Stimulated activated CD4-positive, alpha-beta T cell treated with anti-CD3 and anti-CD28 coated beads, TNF-alpha, amount 100 ng/mL, for 1 hour (primary cell): ENCODE measurements at regions not wholly inside any gene's neighbourhood (a gene's known extent, or its start where the extent isn't known, plus 50 kb on each side); places are given as distances from the start of the nearest gene placed in this dataset.

ENCODE experiments used
- DNase-seq, 3 donors: peaks; one replicate each; pipeline ENCODE4 v3.0.0-alpha.2; 2020; ENCODE audit warnings: low read depth in 3 of 3, low spot score in 1 of 3

- no peak for DNase-seq
Observed at GRCh38 chr13:74045583-74045982, 88.6 kb downstream of the KLF12 start.

- no peak for DNase-seq
Observed at GRCh38 chr13:74043237-74043636, 91.0 kb downstream of the KLF12 start.

DNA sequence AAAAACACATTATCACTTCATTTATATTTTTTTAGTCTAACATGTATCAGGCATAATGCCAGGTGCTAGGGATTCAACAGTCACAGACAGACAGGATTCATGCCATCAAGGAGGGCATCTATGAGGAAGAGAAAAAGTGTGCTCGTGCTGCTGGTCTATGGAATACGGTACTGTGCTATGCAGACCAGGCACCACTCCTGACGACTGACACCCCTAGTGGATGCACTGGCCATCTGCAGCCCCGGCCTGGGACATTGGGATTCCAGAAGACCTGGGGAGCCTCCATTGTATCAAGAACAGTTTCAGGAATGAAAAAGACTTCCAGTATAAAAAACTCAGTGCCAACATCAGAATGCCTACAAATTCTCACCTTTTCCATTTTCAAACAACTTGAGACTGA lies 94.0 kb downstream of the KLF12 start:
- DNase-seq: no peak

- DNase-seq: no peak
Observed at GRCh38 chr13:74039667-74040066, 94.5 kb downstream of the KLF12 start.

GRCh38 chr13:74039154-74039553 lies 95.0 kb downstream of the KLF12 start:
- DNase-seq: no peak

GRCh38 chr13:74037762-74038161 lies 96.4 kb downstream of the KLF12 start:
- no peak for DNase-seq

DNA sequence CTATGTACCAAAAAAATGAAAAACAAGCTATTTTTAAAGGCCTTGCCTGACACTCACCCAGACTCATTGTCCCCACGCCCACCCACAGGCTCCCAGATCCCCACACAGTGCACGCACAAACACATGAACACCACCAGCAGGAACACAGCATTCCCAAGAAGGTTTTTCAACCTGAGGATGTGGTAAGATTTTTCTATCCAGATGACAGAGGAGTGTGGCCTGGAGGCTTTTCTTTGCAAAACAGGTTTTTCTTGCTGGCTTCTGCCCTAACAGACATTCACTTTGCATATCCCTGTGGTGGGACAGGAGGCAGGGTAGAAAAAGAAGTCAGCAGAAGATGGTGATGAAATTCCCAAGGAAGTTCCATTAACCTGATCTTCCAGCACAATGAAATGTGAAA lies 97.8 kb downstream of the KLF12 start:
- no peak for DNase-seq

- no peak for DNase-seq
Observed at GRCh38 chr13:74035896-74036295, 98.3 kb downstream of the KLF12 start.

DNA sequence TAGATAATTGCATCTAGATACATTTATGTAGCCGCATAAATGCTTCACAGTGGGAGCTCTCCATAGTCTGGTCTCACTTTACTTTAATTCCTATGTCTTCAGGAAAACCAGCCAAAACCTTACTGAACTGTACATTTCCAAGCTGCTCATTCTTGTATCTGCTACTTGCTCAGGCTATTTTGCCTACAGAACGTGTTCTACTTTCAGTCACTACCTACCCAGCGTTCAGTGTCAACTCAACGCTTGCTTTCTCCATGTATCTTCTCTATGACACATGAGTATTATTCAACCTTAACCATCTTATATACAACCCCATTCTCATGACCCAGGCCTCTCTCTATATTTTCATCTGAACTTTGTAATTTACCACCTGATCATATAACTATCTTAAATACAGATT lies 101.9 kb downstream of the KLF12 start:
- DNase-seq: no peak

- DNase-seq: no peak
Observed at GRCh38 chr13:74027161-74027779, 106.9 kb downstream of the KLF12 start.

- peak; percentile 24 to 48 (median 34) for DNase-seq
Observed at GRCh38 chr13:74026753-74027152, 107.5 kb downstream of the KLF12 start.

DNA sequence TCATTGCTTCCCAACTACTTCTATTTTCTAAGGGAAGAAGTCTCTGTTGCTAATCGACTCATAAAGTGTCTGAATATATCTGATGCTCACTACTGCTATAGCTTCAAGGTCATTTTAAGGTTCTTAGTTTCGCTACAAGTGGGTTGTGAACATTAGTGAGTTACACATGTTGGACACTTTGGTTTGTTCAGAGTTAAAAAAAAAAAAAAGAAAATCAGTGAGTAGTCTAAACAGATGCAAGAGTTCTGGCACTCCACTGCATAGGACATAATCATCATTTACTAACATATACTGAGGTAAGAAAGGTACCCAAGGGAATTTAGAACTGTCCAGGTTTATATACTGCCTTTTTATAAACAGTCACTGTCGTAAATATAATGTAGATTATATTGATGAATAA lies 108.8 kb downstream of the KLF12 start:
- DNase-seq: no peak

GRCh38 chr13:74024856-74025255 lies 109.3 kb downstream of the KLF12 start:
- no peak for DNase-seq

GRCh38 chr13:74024314-74024713 lies 109.9 kb downstream of the KLF12 start:
- no peak for DNase-seq

DNA sequence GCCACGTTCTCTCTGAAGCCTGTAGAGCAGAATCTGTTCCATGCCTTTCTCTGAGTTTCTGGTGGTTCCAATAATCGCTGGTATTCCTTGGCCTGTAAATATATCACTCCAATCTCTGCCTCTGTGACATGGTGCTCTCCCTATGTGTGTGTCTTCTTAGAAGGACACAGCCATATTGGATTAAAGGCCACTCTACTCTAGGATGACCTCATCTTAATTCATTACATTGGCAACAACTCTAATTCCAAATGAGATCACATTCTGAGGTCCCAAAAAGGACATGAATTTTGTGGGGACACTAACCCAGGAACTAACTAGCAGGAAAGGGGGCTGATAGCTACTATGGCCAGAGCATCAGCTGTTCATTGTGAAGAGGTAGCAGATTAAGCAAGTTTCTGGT lies 110.7 kb downstream of the KLF12 start:
- DNase-seq: no peak

DNA sequence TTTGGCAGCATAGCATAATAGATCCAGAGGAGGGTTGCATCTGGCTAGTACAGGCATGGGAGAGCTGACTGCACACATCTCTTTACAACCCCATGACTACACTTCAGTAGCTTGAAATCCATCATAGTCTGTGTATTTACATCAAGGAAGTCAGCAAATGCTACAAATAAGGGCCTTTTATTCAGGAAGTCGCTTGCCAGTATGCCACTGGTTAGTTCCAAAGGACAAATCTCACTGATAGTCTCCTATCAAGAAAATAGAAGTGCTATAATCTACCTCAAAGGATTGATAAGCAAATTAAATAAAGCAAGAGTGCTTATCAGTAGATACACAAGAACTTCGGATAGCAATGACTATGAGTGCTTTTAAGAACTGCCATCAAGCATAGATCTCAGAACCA lies 112.7 kb downstream of the KLF12 start:
- no peak for DNase-seq

- DNase-seq: no peak
Observed at GRCh38 chr13:74018062-74018431, 116.2 kb downstream of the KLF12 start.

DNA sequence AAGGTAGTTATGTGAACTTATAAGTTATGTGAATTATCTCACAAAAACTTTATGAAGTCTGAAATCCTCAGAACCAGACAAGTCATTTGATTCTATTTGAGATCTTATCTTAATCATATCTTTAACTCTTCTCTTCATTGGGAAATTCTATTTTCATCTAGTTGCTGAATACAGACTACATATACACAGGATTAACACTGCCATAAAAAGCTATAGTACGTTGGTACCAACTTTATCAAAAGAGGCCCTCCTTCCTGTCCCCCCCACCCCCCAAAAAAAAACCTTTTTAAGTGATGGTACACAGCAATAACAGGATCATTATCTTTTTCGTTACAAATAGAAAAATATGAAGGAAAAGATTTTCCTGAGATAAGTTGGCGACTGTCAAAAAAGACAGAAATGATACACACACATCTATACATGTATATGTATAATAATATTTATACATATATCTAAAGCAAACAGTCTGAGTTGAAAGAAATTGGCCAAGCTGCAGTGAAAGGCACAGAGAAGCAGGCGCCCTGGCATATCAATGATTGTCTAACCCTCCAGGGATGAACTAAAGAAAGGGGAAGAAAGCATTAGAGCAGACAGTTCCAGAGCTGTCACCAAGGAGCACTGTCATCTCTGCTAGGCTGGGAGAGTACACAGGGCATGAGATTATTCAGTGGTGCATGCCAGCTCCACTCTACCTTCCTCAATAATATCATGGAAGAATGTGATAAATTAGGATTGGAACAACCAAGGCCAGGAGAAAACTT lies 116.7 kb downstream of the KLF12 start:
- no peak for DNase-seq

DNA sequence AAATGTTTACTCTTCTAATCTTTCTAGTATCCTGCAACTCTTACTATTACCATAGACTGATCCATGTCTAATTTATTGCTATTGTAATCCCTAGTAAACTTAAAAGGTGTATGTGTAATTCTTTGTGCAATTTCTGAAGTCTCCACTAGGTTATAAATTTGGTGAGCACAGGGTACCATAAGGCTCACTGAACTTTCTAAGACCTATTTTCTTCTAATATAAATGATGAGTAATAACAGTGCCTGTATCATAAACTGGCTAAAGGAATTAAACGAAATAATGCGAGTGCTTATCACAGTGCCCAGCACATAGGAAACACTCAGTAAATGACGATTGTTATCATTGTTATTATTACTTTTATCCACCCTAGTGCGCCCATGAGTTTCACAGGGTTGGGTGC lies 119.1 kb downstream of the KLF12 start:
- DNase-seq: no peak

DNA sequence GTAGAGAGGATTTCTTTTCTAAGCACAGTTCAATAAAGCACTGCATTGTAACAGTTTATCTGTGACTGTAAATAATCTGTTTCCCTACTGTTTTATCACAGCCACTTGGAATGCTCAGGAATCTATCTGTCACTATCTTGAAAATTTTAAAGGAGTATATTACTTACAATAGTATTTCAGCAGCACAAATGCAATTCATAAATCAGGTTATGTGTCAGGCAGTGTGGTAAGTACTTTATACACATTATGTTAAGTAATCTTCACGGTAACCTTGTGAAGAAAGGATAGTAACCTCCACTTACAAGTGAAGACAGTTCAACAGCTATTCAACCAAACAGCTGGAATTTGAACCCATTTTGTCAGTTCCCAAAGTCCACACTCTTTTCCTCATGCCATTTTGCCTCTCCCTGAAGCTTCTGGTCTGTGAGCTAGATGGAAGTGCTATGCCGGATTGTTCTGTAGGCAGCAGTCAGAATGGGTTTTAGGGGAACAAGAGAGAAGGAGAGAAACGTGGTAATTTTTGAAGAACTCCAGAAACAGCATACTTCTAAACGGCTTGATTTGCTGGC lies 125.0 kb downstream of the KLF12 start:
- no peak for DNase-seq

- DNase-seq: no peak
Observed at GRCh38 chr13:74006666-74007065, 127.5 kb downstream of the KLF12 start.

DNA sequence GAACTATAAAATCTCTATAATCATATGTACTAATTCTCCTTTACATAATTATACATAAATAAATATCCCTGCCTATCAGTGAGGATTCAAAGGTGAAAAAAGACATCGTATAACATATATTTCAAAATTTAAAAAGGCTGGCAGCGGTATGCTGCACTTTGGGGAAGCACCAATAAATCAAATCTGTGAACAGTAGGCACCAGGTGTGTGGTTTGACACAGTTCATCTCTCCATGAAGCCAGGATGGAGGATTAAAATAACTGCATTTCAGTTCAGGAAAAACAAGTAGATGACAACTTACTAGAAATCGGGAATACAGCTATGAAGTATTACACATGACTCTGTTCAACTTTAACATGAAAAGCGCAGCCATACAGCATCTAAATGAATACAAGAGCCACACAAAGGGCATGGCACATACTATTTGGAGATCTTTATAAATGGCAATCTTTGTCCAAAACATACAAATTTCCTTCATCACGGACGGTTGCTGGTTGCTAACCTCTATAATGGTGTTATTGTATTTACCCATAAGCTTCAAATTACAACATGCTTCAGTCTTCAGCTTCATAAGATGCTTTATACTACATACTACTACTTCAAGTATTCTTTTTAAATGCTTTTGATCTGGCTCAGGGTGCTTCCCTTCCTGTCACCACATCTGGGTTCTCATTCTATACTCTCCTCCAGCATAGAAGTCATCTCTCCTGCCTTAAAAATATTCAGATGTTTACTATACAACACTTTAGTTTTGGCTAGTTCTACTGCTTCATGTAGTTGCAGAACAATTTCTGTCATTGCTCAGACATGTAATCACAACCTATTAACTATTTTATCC lies 128.7 kb downstream of the KLF12 start:
- no peak for DNase-seq
